ENCODE measurements at regions not wholly inside any gene's neighbourhood (a gene's known extent, or its start where the extent isn't known, plus 50 kb on each side); places are given as distances from the start of the nearest gene placed in this dataset.

DNA sequence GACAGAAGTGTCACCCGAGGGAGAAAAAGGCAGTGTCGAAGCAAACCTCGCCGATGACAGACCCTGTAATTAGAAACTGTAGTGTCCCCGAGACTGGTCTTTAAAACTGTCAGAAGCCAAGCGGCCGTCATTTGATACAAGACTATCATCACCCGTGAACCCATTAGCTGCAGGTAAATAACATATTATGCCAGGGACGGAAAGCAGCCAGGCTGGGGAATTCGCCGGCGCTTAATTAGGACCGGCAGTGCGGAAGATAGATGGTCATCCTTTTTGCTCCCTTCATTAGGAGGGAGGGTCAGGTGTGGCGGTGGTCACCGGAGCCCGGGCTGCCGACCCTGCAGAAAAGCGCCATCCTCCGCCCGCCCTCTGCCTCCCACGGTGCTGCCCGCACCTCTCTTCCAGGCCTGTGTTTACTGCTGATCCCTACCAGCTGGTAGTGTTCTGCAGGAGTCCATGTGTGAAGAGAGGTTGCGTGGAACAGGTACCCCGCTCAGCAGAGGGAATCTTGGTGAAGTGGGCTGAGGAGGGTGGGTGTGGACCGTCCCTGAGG, 109.4 kb upstream of the GSE1 start:
- Histone ChIP-seq H3K27ac (ENCODE audit: low read depth, low read length) (peak overlapping the region; percentile 18), H3K9me3 (ENCODE audit: control insufficient read depth in 5 of 5, low read length in 5 of 5) (no peaks in the 10 kb centered on the region), H3K4me1 (ENCODE audit: control insufficient read depth in 5 of 5, insufficient read depth in 5 of 5, low read length in 5 of 5) (peaks cover 0 to 41% (median 30%) of the 10 kb centered on the region in 5 donors), H3K9ac (ENCODE audit: low read length in 5 of 5) (no peak overlapping the region), H3K36me3 (ENCODE audit: control insufficient read depth in 5 of 5, insufficient read depth in 5 of 5, low read length in 5 of 5) (no peaks in the 10 kb centered on the region), H3K27me3 (ENCODE audit: control insufficient read depth in 5 of 5, insufficient read depth in 4 of 5, low read length in 5 of 5) (no peaks in the 10 kb centered on the region), H3K4me3 (ENCODE audit: low read depth in 1 of 5, low read length in 5 of 5) (no peak overlapping the region)

DNA sequence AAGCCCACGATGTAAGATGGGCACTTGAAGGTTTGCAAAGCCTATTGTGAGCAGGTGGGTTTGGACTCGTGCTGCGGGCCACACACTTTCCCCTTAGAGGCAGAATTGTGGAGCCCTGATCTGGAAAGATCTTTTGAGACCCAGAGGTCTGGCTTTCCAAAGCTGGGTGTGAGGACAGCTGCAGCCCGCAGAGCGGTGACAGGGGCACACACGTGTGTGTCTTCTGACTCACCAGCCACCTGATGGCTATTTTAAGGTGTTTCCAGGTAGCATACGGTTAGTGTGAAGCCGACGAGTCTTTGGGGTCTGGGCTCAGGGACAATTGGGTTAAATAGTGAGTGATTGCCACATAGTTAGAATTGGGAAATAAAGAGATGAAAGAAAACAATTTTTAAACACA, 108.9 kb upstream of the GSE1 start:
- no peaks in the 10 kb centered on the region for H3K36me3 ChIP-seq (ENCODE audit: control insufficient read depth in 5 of 5, insufficient read depth in 5 of 5, low read length in 5 of 5)
- H3K9me3 ChIP-seq (ENCODE audit: control insufficient read depth in 5 of 5, low read length in 5 of 5): no peaks in the 10 kb centered on the region
- H3K4me1 ChIP-seq (ENCODE audit: control insufficient read depth in 5 of 5, insufficient read depth in 5 of 5, low read length in 5 of 5): peaks cover 0 to 38% (median 30%) of the 10 kb centered on the region in 5 donors
- H3K27ac ChIP-seq (ENCODE audit: low read depth, low read length): peak overlapping the region; percentile 18
- H3K9ac ChIP-seq (ENCODE audit: low read length in 5 of 5): no peak overlapping the region
- H3K27me3 ChIP-seq (ENCODE audit: control insufficient read depth in 5 of 5, insufficient read depth in 4 of 5, low read length in 5 of 5): no peaks in the 10 kb centered on the region
- H3K4me3 ChIP-seq (ENCODE audit: low read depth in 1 of 5, low read length in 5 of 5): no peak overlapping the region

DNA sequence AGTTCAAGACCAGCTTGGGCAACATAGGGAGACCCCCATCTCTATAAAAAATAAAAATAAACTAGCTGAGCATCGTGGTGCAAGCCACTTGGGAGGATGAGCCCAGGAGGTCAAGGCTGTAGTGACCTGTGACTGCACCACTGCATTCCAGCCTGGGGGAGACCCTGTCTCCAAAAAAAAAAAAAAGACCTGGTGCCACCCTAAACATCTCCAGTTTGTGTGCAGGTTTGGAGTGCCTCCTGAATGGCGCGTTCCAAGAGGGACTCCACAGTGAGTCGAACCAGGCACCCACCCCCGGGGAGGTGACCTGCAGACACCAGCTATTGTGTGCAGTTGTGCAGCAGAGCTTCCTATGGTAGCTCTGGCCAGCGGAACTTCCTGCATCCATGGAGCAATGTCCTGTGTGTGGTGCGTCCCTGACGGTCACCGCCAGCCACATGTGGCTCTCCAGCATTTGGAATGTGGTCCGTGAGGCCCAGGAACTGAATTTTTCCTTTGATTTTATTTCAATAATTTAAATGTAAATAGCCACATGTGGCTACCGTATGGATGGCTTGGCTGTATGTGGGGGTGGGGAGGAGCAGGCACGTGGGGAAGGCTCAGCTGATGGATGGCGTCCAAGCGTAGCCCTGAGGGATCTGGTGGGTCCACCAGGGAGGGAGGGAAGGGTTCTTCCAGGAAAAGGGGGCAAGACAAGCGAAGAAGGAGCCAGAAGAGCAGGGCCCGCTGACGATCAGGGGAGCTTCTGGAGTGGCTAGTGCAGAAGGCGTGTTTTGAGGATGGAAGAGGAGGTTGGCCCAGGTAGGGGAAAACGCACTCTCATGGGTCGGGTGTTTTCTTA, 107.1 kb upstream of the GSE1 start:
- H3K27me3 ChIP-seq (ENCODE audit: control insufficient read depth in 5 of 5, insufficient read depth in 4 of 5, low read length in 5 of 5): no peaks in the 10 kb centered on the region
- H3K4me1 ChIP-seq (ENCODE audit: control insufficient read depth in 5 of 5, insufficient read depth in 5 of 5, low read length in 5 of 5): peaks cover 0 to 43% (median 30%) of the 10 kb centered on the region in 5 donors
- H3K27ac ChIP-seq (ENCODE audit: low read depth, low read length): no peak overlapping the region
- no peaks in the 10 kb centered on the region for H3K9me3 ChIP-seq (ENCODE audit: control insufficient read depth in 5 of 5, low read length in 5 of 5)
- no peak overlapping the region for H3K4me3 ChIP-seq (ENCODE audit: low read depth in 1 of 5, low read length in 5 of 5)
- no peaks in the 10 kb centered on the region for H3K36me3 ChIP-seq (ENCODE audit: control insufficient read depth in 5 of 5, insufficient read depth in 5 of 5, low read length in 5 of 5)
- H3K9ac ChIP-seq (ENCODE audit: low read length in 5 of 5): no peak overlapping the region

DNA sequence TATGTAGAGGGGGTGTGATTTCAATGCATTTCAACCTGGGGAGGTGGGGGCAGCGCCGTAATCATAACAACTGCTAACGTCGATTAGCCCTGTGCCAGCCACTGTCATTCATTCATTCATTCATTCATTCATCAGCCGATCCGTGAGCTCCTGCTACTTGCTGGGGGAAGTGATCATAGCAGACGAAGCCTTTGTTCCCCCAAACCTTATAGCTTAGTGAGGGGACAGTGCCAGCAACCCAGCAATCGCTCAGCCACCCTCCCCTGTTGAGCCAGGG, 106.5 kb upstream of the GSE1 start:
- H3K27ac ChIP-seq (ENCODE audit: low read depth, low read length): no peak overlapping the region
- no peaks in the 10 kb centered on the region for H3K9me3 ChIP-seq (ENCODE audit: control insufficient read depth in 5 of 5, low read length in 5 of 5)
- H3K4me1 ChIP-seq (ENCODE audit: control insufficient read depth in 5 of 5, insufficient read depth in 5 of 5, low read length in 5 of 5): peaks cover 0 to 44% (median 30%) of the 10 kb centered on the region in 5 donors
- no peaks in the 10 kb centered on the region for H3K36me3 ChIP-seq (ENCODE audit: control insufficient read depth in 5 of 5, insufficient read depth in 5 of 5, low read length in 5 of 5)
- no peak overlapping the region for H3K4me3 ChIP-seq (ENCODE audit: low read depth in 1 of 5, low read length in 5 of 5)
- H3K9ac ChIP-seq (ENCODE audit: low read length in 5 of 5): no peak overlapping the region
- H3K27me3 ChIP-seq (ENCODE audit: control insufficient read depth in 5 of 5, insufficient read depth in 4 of 5, low read length in 5 of 5): no peaks in the 10 kb centered on the region

DNA sequence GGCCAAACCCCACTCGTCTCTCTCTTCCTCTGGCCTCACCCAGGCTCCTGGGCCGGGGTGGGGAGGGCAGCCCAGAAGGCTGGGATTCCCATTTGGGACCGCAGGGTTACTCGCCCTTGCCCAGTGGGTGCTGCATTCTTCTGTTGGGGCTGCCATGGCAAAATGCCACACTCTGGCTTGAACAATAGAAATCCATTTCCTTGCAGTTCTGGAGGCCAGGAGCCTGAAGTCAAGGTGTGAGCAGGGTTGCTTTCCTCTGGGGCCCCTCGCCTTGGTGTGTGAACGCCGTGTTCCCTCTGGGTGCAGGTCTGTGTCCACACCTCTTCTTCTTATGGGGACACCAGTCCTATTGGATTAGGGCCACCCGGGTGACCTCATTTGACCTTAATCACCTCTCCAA, 105.8 kb upstream of the GSE1 start:
- no peak overlapping the region for H3K9ac ChIP-seq (ENCODE audit: low read length in 5 of 5)
- H3K4me1 ChIP-seq (ENCODE audit: control insufficient read depth in 5 of 5, insufficient read depth in 5 of 5, low read length in 5 of 5): peaks cover 0 to 41% (median 30%) of the 10 kb centered on the region in 5 donors
- no peaks in the 10 kb centered on the region for H3K9me3 ChIP-seq (ENCODE audit: control insufficient read depth in 5 of 5, low read length in 5 of 5)
- no peak overlapping the region for H3K27ac ChIP-seq (ENCODE audit: low read depth, low read length)
- no peaks in the 10 kb centered on the region for H3K27me3 ChIP-seq (ENCODE audit: control insufficient read depth in 5 of 5, insufficient read depth in 4 of 5, low read length in 5 of 5)
- H3K4me3 ChIP-seq (ENCODE audit: low read depth in 1 of 5, low read length in 5 of 5): no peak overlapping the region
- H3K36me3 ChIP-seq (ENCODE audit: control insufficient read depth in 5 of 5, insufficient read depth in 5 of 5, low read length in 5 of 5): no peaks in the 10 kb centered on the region

DNA sequence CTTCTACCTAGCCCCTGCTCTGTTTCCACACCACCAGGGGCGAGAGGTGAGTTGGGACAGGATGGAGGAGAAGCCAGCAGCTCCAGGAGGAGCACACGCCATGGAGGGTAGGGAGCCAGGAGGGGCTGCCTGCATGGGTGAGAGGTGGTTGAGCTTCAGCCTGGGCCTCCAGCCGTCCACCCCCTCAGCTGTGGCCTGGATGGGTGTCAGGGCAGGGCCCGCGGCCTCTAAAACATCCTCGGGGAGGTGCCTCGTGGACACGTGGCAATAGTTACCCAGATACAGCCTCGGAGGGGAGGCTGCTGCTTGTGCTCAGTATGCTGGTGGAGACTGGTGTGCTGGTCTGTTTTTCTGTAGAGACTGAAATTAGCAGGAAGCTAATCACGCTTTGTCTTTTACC, 104.7 kb upstream of the GSE1 start:
- Histone ChIP-seq H3K36me3 (ENCODE audit: control insufficient read depth in 5 of 5, insufficient read depth in 5 of 5, low read length in 5 of 5) (no peaks in the 10 kb centered on the region), H3K4me1 (ENCODE audit: control insufficient read depth in 5 of 5, insufficient read depth in 5 of 5, low read length in 5 of 5) (peaks cover 0 to 45% (median 31%) of the 10 kb centered on the region in 5 donors)

DNA sequence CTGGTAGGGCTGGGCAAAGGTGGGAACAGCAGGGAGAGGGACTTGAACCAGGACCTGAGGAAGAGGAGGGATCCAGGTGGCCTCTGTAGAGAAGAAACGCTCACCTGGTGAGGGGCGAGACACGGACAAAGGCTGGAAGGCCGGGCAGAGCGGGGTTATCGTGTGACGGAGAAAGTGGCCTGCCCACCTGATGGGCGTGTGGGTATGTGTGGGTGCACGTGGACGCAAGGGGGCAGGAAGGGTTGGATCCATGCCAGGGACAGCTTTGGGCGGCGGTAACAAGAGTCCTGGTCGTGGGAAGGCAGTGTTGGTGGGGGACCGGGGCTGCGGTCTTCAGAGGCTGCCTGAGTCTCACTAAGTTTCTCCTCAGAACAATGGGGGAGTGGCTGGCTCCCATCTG, 104.1 kb upstream of the GSE1 start:
- no peak overlapping the region for H3K4me3 ChIP-seq (ENCODE audit: low read depth in 1 of 5, low read length in 5 of 5)
- H3K4me1 ChIP-seq (ENCODE audit: control insufficient read depth in 5 of 5, insufficient read depth in 5 of 5, low read length in 5 of 5): peaks cover 0 to 51% (median 37%) of the 10 kb centered on the region in 5 donors
- H3K9me3 ChIP-seq (ENCODE audit: control insufficient read depth in 5 of 5, low read length in 5 of 5): no peaks in the 10 kb centered on the region
- no peaks in the 10 kb centered on the region for H3K36me3 ChIP-seq (ENCODE audit: control insufficient read depth in 5 of 5, insufficient read depth in 5 of 5, low read length in 5 of 5)
- no peak overlapping the region for H3K27ac ChIP-seq (ENCODE audit: low read depth, low read length)
- no peak overlapping the region for H3K9ac ChIP-seq (ENCODE audit: low read length in 5 of 5)
- H3K27me3 ChIP-seq (ENCODE audit: control insufficient read depth in 5 of 5, insufficient read depth in 4 of 5, low read length in 5 of 5): no peaks in the 10 kb centered on the region

More for the DNA sequence above, 104.7 kb upstream of the GSE1 start:
- Histone ChIP-seq H3K9ac (ENCODE audit: low read length in 5 of 5) (peak overlapping the region in 1 of 5 donors; percentile 4), H3K4me3 (ENCODE audit: low read depth in 1 of 5, low read length in 5 of 5) (no peak overlapping the region), H3K27ac (ENCODE audit: low read depth, low read length) (no peak overlapping the region), H3K27me3 (ENCODE audit: control insufficient read depth in 5 of 5, insufficient read depth in 4 of 5, low read length in 5 of 5) (no peaks in the 10 kb centered on the region), H3K9me3 (ENCODE audit: control insufficient read depth in 5 of 5, low read length in 5 of 5) (no peaks in the 10 kb centered on the region)

DNA sequence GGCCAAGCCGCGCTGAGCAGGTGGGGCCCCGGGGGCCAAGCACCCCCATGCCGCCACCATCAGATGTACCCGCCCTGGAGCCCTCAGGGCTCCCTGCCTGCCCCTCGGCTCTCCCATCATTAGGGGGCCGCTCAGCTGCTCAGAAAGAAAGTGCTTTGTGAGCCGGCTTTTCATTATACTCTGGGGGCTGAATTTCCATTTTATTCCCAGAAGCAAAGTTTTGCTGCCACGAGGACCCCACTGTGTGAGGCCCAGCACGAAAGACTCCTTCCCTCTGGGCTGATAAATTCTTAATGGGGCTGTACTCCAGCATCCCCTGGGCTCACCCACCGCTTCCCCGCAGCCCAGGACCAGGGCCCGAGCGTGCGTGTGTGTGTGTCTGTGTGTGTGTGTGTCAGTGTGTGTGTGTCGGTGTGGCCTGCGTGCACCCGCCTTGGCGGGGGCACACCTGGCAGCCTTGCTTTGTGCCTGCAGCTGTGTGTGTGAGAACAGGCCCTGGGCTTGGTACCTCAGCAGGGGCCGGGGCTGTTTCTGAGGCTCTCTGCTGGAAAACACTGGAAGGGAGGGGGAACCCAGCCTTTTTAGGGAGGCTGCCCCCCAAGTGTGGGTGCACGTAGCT, 103.0 kb upstream of the GSE1 start:
- H3K4me1 ChIP-seq (ENCODE audit: control insufficient read depth in 5 of 5, insufficient read depth in 5 of 5, low read length in 5 of 5): peaks cover 8 to 53% (median 46%) of the 10 kb centered on the region in 5 donors

DNA sequence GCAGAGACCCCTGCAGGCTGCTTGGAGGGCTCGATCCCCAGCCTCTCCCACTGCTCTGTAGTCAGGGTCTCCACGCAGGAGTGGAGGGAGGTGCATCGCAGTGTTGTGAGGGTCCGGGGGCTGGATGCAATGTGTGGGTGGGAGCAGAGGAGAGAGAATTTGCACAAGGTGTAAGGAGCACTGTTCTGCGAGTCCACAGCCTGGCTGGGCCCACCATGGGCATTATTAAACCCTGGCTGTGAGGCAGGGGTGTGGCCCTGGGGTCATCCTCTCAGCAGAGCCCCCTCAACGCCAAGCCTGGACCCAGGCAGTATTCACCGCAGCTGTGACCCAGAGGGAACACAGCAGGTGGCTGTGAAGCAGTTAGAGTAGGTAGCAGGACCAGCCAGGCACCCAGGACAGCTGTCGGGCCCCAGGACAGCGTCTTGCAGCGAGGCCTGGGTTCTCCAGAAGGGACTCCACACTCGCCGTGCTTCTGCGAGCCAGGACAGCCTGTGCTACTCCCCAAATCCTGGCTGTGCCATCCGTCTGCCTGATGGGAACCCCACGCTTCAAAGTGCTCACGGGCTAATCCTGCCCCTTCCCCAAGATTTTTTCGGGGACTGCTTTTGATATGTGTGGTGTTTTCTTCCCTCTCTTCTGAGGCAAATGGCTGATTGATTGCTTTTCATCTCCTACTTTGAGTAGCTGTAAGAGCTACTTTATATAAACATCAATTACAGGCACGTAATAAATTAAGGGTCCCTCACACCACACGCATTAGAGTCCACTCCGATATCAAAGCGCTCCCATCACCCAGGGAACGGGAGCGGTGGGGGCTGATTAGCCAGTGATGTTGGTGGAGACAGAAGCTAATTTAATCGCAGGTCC, 100.9 kb upstream of the GSE1 start:
- Histone ChIP-seq H3K9ac (ENCODE audit: low read length in 5 of 5) (no peak overlapping the region), H3K27me3 (ENCODE audit: control insufficient read depth in 5 of 5, insufficient read depth in 4 of 5, low read length in 5 of 5) (no peaks in the 10 kb centered on the region), H3K4me3 (ENCODE audit: low read depth in 1 of 5, low read length in 5 of 5) (no peak overlapping the region), H3K9me3 (ENCODE audit: control insufficient read depth in 5 of 5, low read length in 5 of 5) (no peaks in the 10 kb centered on the region), H3K36me3 (ENCODE audit: control insufficient read depth in 5 of 5, insufficient read depth in 5 of 5, low read length in 5 of 5) (no peaks in the 10 kb centered on the region), H3K4me1 (ENCODE audit: control insufficient read depth in 5 of 5, insufficient read depth in 5 of 5, low read length in 5 of 5) (peaks cover 8 to 43% (median 35%) of the 10 kb centered on the region in 5 donors), H3K27ac (ENCODE audit: low read depth, low read length) (no peak overlapping the region)

More for the DNA sequence above, 103.0 kb upstream of the GSE1 start:
- Histone ChIP-seq H3K27ac (ENCODE audit: low read depth, low read length) (no peak overlapping the region), H3K27me3 (ENCODE audit: control insufficient read depth in 5 of 5, insufficient read depth in 4 of 5, low read length in 5 of 5) (no peaks in the 10 kb centered on the region), H3K4me3 (ENCODE audit: low read depth in 1 of 5, low read length in 5 of 5) (no peak overlapping the region), H3K9me3 (ENCODE audit: control insufficient read depth in 5 of 5, low read length in 5 of 5) (no peaks in the 10 kb centered on the region), H3K9ac (ENCODE audit: low read length in 5 of 5) (no peak overlapping the region), H3K36me3 (ENCODE audit: control insufficient read depth in 5 of 5, insufficient read depth in 5 of 5, low read length in 5 of 5) (no peaks in the 10 kb centered on the region)

DNA sequence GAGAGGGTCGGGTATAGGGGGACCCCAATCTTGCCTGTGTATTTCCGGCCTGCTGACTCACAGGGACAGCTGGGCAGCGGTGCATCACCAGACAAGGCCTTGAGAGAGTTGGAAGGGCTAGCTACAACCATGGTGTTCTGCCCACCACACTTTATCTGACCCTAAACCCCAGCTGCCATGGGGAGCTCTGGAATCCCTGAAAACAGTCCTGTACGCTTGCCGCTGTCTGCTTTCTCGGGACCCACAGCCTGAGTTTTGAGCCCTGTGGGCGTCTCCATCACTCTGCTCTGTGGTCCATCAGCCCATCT, 100.4 kb upstream of the GSE1 start:
- no peak overlapping the region for H3K4me3 ChIP-seq (ENCODE audit: low read depth in 1 of 5, low read length in 5 of 5)
- H3K27me3 ChIP-seq (ENCODE audit: control insufficient read depth in 5 of 5, insufficient read depth in 4 of 5, low read length in 5 of 5): no peaks in the 10 kb centered on the region
- H3K27ac ChIP-seq (ENCODE audit: low read depth, low read length): no peak overlapping the region
- H3K36me3 ChIP-seq (ENCODE audit: control insufficient read depth in 5 of 5, insufficient read depth in 5 of 5, low read length in 5 of 5): no peaks in the 10 kb centered on the region
- no peaks in the 10 kb centered on the region for H3K9me3 ChIP-seq (ENCODE audit: control insufficient read depth in 5 of 5, low read length in 5 of 5)
- peaks cover 8 to 37% (median 29%) of the 10 kb centered on the region in 5 donors for H3K4me1 ChIP-seq (ENCODE audit: control insufficient read depth in 5 of 5, insufficient read depth in 5 of 5, low read length in 5 of 5)
- H3K9ac ChIP-seq (ENCODE audit: low read length in 5 of 5): no peak overlapping the region

Measured in subcutaneous abdominal adipose tissue (tissue), 5 donors.